ENCODE measurements at regions not wholly inside any gene's neighbourhood (a gene's known extent, or its start where the extent isn't known, plus 50 kb on each side); places are given as distances from the start of the nearest gene placed in this dataset.

- TF ChIP-seq ZNF496 (CRISPR knock-in tag; IDR thresholded peaks at IDR 0.05; ENCODE audit: insufficient replicate concordance), result no peak
- TF ChIP-seq POLR2AphosphoS5 (IDR thresholded peaks at IDR 0.05; ENCODE audit: low read depth, low read length), result no peak
- TF ChIP-seq, protein P1, sequence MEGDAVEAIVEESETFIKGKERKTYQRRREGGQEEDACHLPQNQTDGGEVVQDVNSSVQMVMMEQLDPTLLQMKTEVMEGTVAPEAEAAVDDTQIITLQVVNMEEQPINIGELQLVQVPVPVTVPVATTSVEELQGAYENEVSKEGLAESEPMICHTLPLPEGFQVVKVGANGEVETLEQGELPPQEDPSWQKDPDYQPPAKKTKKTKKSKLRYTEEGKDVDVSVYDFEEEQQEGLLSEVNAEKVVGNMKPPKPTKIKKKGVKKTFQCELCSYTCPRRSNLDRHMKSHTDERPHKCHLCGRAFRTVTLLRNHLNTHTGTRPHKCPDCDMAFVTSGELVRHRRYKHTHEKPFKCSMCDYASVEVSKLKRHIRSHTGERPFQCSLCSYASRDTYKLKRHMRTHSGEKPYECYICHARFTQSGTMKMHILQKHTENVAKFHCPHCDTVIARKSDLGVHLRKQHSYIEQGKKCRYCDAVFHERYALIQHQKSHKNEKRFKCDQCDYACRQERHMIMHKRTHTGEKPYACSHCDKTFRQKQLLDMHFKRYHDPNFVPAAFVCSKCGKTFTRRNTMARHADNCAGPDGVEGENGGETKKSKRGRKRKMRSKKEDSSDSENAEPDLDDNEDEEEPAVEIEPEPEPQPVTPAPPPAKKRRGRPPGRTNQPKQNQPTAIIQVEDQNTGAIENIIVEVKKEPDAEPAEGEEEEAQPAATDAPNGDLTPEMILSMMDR (CRISPR knock-in tag; IDR thresholded peaks at IDR 0.05), result no peak
- TF ChIP-seq YEATS2 (CRISPR knock-in tag; IDR thresholded peaks at IDR 0.05; ENCODE audit: borderline replicate concordance), result no peak
- TF ChIP-seq HDAC6 (IDR thresholded peaks at IDR 0.05; ENCODE audit: low read depth, low read length), result no peak
- TF ChIP-seq EP300 (IDR thresholded peaks at IDR 0.05; ENCODE audit: low read depth in 2 of 2, low read length in 2 of 2), result no peak
- TF ChIP-seq EP300 (CRISPR knock-in tag; IDR thresholded peaks at IDR 0.05; ENCODE audit: borderline replicate concordance), result no peak
- no peak for TF ChIP-seq PTBP1 (IDR thresholded peaks at IDR 0.05; ENCODE audit: low read depth, low read length, poor library complexity, severe bottlenecking)
- TF ChIP-seq, protein P2, sequence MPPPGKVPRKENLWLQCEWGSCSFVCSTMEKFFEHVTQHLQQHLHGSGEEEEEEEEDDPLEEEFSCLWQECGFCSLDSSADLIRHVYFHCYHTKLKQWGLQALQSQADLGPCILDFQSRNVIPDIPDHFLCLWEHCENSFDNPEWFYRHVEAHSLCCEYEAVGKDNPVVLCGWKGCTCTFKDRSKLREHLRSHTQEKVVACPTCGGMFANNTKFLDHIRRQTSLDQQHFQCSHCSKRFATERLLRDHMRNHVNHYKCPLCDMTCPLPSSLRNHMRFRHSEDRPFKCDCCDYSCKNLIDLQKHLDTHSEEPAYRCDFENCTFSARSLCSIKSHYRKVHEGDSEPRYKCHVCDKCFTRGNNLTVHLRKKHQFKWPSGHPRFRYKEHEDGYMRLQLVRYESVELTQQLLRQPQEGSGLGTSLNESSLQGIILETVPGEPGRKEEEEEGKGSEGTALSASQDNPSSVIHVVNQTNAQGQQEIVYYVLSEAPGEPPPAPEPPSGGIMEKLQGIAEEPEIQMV (CRISPR knock-in tag; IDR thresholded peaks at IDR 0.05; ENCODE audit: low read depth), result no peak
- no peak for TF ChIP-seq ZNF501 (CRISPR knock-in tag; IDR thresholded peaks at IDR 0.05)
- no peak for TF ChIP-seq GABPA (IDR thresholded peaks at IDR 0.05; ENCODE audit: low read depth, low read length)
- no peak for TF ChIP-seq GABPA (CRISPR knock-in tag; IDR thresholded peaks at IDR 0.05; ENCODE audit: low read depth)
- TF ChIP-seq RAD21 (CRISPR knock-in tag; IDR thresholded peaks at IDR 0.05), result no peak
Measured at GRCh38 chr12:34286483-34286882, 264.2 kb downstream of the ALG10 start.

All from HepG2 (cell line).